ENCODE measurements at regions not wholly inside any gene's neighbourhood (a gene's known extent, or its start where the extent isn't known, plus 50 kb on each side); places are given as distances from the start of the nearest gene placed in this dataset.
"Not testable (repeated sequence)": the region's sequence is repeated elsewhere in the genome, so short reads cannot be mapped to it uniquely, and the experiment has no call there.

GRCh38 chr7:80082213-80082612 is 52.4 kb upstream of the GNAI1 start:
- DNase-seq (ENCODE audit: low spot score) = no peak

DNA sequence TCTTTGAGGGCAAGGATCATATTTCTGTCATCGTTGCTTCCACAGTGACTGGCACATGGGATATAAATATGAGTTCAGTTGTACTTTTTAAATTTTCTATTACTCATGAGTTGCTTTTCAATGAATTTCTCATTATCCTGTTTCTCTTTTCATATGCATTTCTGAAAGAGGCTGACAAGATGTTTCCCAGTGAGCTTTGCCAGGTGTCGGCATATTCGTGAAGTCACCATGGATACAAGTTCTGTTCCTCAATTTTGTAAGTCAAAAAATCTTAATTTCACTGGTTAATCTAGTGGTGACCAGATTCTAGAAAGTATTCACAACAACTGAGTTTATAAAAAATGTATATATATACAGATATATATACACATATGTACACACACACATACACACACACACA is 55.7 kb upstream of the GNAI1 start:
- DNase-seq (ENCODE audit: low spot score) = no peak

DNA sequence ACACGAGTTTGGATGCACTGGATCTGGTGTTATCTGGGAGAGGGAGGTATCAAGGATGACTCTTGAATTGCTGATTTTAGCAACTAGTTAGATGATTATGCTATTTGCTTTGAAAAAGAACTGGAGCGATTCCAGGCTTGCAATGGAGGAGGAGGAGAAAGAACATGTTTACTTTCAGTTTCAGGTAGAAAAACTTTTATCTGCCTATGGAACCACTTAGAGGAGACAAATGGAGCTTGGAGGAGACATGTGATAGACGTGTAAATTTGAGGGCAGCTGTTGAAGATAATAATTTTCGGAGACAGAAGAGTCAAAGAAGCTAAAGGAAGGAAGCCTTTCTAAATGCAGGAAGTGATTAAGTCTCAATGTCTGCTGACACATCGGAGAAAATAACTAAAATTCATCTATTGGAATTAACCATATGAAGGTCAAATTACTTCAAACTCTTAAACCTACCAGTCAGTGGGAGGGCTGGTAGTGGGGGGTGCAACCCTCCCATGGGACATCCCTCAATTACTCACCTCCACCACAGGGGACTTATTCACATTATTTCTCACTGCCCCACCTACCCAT is 56.4 kb upstream of the GNAI1 start:
- no peak for DNase-seq (ENCODE audit: low spot score)

DNA sequence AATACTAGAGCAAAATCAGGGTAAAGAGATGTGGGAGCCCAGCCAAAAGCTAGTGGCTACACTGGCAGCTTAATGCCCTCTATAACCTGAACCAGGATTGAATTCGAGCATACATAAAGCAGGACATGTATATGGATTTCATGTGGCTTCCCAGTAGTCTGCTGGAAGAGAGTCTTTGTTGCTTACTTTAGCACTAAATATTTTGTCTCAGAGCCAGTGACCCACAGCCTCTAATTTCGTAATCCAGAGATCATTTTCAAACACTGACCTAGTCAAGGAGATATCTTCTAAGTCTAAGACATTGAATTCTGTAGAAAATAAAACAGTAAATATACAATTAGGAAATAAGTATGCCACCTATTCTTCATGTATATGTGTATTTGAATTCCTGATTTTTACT is 64.2 kb upstream of the GNAI1 start:
- no peak for DNase-seq (ENCODE audit: low spot score)

- no peak for DNase-seq (ENCODE audit: low spot score)
Measured at GRCh38 chr7:80066639-80067038, 68.0 kb upstream of the GNAI1 start.

GRCh38 chr7:80063834-80064233 is 70.8 kb upstream of the GNAI1 start:
- DNase-seq (ENCODE audit: low spot score) = no peak

DNA sequence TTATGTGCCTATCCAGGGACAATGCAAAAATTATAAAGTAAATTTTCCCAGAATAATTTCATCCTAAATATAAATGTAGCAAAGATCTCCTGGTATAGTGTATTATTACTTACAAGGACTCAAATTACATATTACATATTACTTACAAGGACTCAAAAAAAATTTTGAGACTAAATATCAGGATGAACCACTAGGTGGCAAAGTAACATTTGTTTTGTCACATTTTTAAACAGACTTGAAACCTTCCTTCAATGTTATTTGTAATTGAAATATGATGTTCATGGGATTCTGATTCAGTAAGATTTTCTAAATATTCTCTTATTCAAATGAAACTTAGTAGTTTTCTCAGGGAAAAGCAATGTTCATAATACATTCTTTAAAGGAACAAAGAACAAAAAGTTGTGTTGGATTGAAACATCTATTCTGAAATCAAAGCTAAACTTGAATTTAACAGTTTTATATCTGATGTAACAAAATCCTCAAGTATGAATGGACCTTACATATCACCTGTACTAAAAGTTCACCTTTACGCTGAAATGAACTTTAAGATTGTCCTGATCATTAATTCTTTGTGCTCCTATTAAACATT is 74.3 kb upstream of the GNAI1 start:
- DNase-seq (ENCODE audit: low spot score) = no peak

- DNase-seq (ENCODE audit: low spot score) = no peak
Measured at GRCh38 chr7:80057488-80057887, 77.1 kb upstream of the GNAI1 start.

- no peak for DNase-seq (ENCODE audit: low spot score)
Measured at GRCh38 chr7:80054356-80054755, 80.3 kb upstream of the GNAI1 start.

GRCh38 chr7:80053124-80053523 is 81.5 kb upstream of the GNAI1 start:
- DNase-seq (ENCODE audit: low spot score) = no peak

GRCh38 chr7:80047856-80048459 is 86.7 kb upstream of the GNAI1 start:
- DNase-seq (ENCODE audit: low spot score) = no peak

- no peak for DNase-seq (ENCODE audit: low spot score)
Measured at GRCh38 chr7:80047032-80047431, 87.6 kb upstream of the GNAI1 start.

DNA sequence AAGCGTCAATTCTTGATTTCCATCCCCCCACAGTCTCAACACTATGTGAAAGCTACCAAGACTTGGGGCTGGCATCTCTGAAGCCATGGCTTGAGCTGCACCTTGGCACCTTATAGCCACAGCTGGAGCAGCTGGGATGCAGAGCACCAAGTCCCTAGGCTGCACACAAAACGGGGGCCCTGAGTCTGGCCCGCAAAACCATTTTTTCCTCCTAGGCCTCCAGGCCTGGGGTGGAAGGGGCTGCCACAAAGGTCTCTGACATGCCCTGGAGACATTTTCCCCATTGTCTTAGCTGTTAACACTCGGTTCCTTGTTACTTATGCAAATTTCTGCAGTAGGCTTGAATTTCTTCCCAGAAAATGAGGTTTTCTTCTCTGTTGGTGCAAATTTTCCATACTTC is 89.8 kb upstream of the GNAI1 start:
- no peak for DNase-seq (ENCODE audit: low spot score)

DNA sequence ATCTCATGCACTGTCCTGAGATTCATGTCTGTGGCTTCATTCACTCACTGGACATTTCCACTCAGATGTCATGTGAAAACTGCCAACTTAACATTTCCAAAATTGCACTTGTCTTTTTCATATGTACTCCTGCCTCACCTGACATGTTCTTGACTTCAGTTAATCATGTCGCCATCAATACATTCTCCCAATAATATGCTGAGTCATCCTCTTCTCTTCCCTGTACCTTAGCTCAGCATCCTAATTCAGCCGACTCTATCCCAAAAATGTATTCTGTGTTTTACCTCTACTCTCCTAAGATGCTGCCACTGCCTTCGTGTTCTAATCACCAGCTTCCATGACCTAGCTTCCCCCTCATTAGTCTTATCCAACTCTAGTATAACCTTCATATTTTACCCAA is 93.9 kb upstream of the GNAI1 start:
- DNase-seq (ENCODE audit: low spot score) = no peak

GRCh38 chr7:80040335-80040734 is 94.3 kb upstream of the GNAI1 start:
- no peak for DNase-seq (ENCODE audit: low spot score)

DNA sequence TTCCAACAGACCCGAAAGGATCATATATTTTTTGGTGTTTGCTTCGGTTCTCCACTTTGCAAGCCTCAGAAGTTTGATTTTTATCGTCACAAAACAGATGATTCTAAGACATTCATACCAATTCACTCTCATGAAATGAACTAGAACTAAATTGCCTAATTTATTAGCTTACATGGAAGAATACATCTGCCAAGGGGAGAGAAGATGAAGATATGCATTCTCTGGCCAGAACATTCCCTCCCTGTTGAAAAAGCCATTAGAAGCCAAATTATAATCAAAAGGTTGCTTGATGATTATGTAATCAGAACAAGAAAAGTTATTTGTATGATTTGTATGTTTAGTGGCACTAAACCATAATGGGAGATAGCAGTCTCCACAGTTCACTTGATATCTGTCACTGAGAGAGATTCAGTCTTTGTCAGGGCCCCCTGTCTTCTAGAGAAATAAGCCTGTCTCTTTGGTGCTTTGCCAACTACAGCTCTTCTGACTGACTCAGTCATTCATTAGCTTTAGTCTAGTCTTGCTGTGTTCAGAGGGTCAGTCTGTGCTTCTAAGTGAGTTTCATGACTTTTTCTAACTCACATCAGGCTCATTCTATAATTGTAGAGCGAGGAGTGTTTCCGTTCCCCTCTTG is 95.3 kb upstream of the GNAI1 start:
- DNase-seq (ENCODE audit: low spot score) = no peak

GRCh38 chr7:80037689-80038088 is 96.9 kb upstream of the GNAI1 start:
- no peak for DNase-seq (ENCODE audit: low spot score)

DNA sequence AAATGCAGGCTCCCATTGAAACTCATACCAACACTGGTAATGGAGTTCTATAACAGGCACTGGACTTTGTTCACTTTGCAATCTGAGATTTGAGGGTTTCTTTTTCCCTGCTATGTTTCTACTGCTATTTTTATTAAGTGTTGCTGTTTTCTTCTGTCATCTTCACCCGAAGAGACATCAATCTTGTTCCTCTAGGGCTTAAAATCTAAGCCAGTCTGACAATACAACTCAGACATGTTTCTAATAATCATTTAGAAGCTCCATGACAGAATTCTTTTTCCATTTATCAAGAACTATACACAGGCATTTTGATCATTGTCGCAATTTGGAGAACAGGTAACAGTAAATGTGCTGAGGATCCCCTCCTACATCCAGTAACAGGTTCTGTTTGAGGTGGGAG is 98.5 kb upstream of the GNAI1 start:
- DNase-seq (ENCODE audit: low spot score) = no peak

DNA sequence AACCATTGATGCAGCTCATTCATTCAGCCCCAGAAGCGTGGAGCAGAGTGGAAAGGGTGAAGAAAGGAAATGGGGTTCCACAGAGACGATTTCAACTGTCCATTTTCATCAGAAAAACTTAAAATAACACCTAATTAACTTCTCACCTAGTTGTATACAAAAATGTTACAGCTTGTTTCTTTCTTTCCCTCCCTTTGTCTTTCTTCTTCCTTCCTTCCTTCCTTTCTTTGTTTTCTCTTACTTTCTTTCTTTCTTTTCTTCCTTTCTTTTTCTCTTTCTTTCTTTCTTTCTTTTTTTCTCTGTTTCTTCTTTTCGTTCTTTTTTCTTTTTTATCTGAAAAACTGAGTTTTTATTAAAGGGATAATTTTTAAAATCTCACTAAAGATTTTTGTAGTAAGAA is 105.9 kb upstream of the GNAI1 start:
- no peak for DNase-seq (ENCODE audit: low spot score)

- DNase-seq (ENCODE audit: low spot score) = no peak
Measured at GRCh38 chr7:80027611-80028173, 106.9 kb upstream of the GNAI1 start.

DNA sequence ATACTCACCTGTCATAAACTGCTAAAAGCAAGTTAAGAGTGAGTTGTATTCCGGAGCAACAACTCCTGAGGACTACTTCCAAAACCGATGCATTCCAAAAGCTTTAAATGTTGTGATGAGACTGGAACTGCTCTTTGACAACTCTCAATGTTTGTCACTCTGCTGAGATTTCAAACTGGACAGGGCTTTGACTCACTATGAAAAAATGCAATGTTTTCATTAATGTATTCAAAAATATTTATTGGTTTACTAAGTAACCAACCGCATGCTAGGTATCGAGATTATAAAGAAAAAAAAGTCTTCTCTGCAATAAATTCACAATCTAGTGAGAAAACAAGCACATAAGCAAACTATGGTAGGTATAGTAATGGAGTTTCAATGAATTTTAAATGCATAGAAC is 107.9 kb upstream of the GNAI1 start:
- DNase-seq (ENCODE audit: low spot score) = no peak

DNA sequence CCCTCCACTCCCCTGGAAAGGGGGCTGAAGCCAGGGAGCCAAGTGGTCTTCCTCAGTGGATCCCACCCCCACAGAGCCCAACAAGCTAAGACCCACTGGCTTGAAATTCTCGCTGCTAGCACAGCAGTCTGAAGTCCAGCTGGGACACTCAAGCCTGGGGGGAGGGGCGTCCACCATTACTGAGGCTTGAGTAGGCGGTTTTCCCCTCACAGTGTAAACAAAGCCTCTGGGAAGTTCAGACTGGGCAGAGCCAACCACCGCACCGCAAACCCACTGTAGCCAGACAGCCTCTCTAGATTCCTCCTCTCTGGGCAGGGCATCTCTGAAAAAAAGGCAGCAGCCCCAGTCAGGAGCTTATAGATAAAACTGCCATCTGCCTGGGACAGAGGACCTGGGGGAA is 114.4 kb upstream of the GNAI1 start:
- not testable (repeated sequence) for DNase-seq (ENCODE audit: low spot score)

DNA sequence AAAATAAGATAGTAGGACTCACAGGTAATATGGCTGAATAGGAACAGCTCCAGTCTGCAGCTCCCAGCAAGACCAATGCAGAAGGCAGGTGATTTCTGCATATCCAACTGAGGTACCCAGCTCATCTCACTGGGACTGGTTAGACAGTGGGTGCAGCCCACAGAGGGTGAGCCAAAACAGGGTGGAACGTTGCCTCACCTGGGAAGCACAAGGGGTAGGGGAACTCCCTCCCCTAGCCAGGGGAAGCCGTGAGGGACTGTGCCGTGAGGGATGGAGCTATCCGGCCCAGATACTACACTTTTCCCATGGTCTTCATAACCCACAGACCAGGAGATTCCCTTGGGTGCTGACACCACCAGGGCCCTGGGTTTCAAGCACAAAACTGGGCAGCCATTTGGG is 114.8 kb upstream of the GNAI1 start:
- not testable (repeated sequence) for DNase-seq (ENCODE audit: low spot score)

Data from HuH-7.5 (cell line).